ENCODE measurements at regions not wholly inside any gene's neighbourhood (a gene's known extent, or its start where the extent isn't known, plus 50 kb on each side); places are given as distances from the start of the nearest gene placed in this dataset.

GRCh38 chr1:9435854-9436640 lies 103.2 kb upstream of the SLC25A33 start:
- no peak for DNase-seq (ENCODE audit: low spot score)
- Histone ChIP-seq H3K27ac (peak overlapping the region; percentile 14 to 69), H3K4me3 (no peak overlapping the region)
- TF ChIP-seq, protein P1, sequence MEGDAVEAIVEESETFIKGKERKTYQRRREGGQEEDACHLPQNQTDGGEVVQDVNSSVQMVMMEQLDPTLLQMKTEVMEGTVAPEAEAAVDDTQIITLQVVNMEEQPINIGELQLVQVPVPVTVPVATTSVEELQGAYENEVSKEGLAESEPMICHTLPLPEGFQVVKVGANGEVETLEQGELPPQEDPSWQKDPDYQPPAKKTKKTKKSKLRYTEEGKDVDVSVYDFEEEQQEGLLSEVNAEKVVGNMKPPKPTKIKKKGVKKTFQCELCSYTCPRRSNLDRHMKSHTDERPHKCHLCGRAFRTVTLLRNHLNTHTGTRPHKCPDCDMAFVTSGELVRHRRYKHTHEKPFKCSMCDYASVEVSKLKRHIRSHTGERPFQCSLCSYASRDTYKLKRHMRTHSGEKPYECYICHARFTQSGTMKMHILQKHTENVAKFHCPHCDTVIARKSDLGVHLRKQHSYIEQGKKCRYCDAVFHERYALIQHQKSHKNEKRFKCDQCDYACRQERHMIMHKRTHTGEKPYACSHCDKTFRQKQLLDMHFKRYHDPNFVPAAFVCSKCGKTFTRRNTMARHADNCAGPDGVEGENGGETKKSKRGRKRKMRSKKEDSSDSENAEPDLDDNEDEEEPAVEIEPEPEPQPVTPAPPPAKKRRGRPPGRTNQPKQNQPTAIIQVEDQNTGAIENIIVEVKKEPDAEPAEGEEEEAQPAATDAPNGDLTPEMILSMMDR (IDR thresholded peaks at IDR 0.05), result no peak

- no peak for DNase-seq (ENCODE audit: low spot score)
- no peak overlapping the region for H3K4me3 ChIP-seq
- peak overlapping the region; percentile 64 to 81 for H3K27ac ChIP-seq
- TF ChIP-seq, protein P1 (IDR thresholded peaks at IDR 0.05), result no peak
Measured at GRCh38 chr1:9437961-9438430, 101.3 kb upstream of the SLC25A33 start.

GRCh38 chr1:9438431-9439073 lies 100.7 kb upstream of the SLC25A33 start:
- Histone ChIP-seq H3K27ac (peak overlapping the region; percentile 64 to 81), H3K4me3 (peak overlapping the region; percentile 23)
- TF ChIP-seq, protein P1 (IDR thresholded peaks at IDR 0.05), result no peak
- DNase-seq (ENCODE audit: low spot score), result no peak

- no peak for DNase-seq (ENCODE audit: low spot score)
- TF ChIP-seq, protein P1 (IDR thresholded peaks at IDR 0.05), result no peak
- H3K4me3 ChIP-seq, result no peak overlapping the region
- H3K27ac ChIP-seq, result peak overlapping the region; percentile 64 to 81
Measured at GRCh38 chr1:9439074-9439761, 100.0 kb upstream of the SLC25A33 start.

DNA sequence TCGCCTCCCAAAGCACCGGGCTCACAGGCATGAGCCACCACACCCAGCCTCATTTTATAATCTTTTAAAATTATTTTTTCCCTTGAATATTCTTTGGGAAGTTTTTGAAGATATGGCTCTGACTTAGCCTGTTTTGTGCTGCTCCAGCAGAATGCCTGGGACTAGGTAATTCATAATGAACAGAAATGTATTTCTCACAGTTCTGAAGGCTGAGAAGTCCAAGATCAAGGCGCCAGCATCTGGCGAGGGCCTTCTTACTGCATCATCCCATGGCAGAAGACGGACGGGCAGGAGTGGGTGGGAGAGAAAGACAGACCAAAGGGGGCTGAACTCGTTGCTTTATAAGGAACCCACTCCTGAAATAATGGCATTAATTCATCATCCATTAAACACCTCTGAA lies 99.0 kb upstream of the SLC25A33 start:
- DNase-seq (ENCODE audit: low spot score), result no peak
- Histone ChIP-seq H3K4me3 (no peak overlapping the region), H3K27ac (peak overlapping the region; percentile 58 to 80)
- TF ChIP-seq, protein P1 (IDR thresholded peaks at IDR 0.05), result no peak

DNA sequence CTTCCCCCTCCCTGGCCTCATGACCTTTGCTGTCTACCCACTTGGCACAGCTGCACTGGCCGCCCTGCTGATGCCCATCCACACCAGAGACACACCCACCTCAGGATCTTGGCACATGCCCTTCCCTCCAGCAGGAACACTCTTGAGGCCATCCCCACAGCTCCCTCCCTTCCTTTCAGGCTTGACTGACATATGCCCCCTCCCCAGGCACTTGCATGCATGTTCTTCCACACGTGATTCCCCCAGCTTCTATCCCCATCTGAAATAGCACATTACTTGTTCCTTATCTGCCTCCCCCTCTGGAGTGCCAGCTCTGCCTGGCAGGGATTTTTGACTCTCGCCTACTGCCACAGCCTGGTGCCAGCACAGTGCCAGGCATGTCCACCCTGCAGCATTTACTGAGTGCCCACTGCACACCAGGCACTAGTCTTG lies 98.5 kb upstream of the SLC25A33 start:
- DNase-seq (ENCODE audit: low spot score), result no peak
- peak overlapping the region; percentile 58 to 80 for H3K27ac ChIP-seq
- no peak overlapping the region for H3K4me3 ChIP-seq
- TF ChIP-seq, protein P1 (IDR thresholded peaks at IDR 0.05), result no peak

Measured in coronary artery (tissue), 2 donors.